A549 (cell line): ENCODE measurements at regions not wholly inside any gene's neighbourhood (a gene's known extent, or its start where the extent isn't known, plus 50 kb on each side); places are given as distances from the start of the nearest gene placed in this dataset.

Experiments
- CEBPB ChIP-seq, 2 experiments: fragments of >200 bp in 1 of 2; sonication (Bioruptor Twin) in 1 of 2; formaldehyde crosslinking in 1 of 2; IDR thresholded peaks; 2 replicates each; pipeline ENCODE4 v1.6.1; 2012 to 2016
- CTCF ChIP-seq: fragments of >200 bp; sonication (Bioruptor Twin); formaldehyde crosslinking; IDR thresholded peaks from 3 replicates; pipeline ENCODE4 v1.5.1; 2016
- HOXA7 ChIP-seq: fragments of 250-450 bp; sonication (Bioruptor Pico); IDR thresholded peaks from 2 replicates; pipeline ENCODE4 v1.5.0; 2020; ENCODE audit warnings: mild to moderate bottlenecking, moderate library complexity
- POLR2A ChIP-seq: IDR thresholded peaks from 2 replicates; pipeline ENCODE4 v1.6.1; 2012; ENCODE audit warnings: mild to moderate bottlenecking, low read length
- RCOR1 ChIP-seq: fragments of 150-350 bp; IDR thresholded peaks from 2 replicates; pipeline ENCODE4 v1.6.1; 2014; ENCODE audit warnings: antibody characterized with exemption, low read length, low read depth

- no peak for TF ChIP-seq RCOR1
- no peak for TF ChIP-seq CTCF
- no peak for TF ChIP-seq HOXA7 (CRISPR knock-in tag)
- TF ChIP-seq CEBPB (IDR thresholded peaks at IDR 0.05) = no peak
- TF ChIP-seq POLR2A = no peak
Measured at GRCh38 chr6:14235653-14236356, 118.2 kb downstream of the CD83 start.
